Neuronal stem cell (in vitro differentiated cells): ENCODE measurements at regions not wholly inside any gene's neighbourhood (a gene's known extent, or its start where the extent isn't known, plus 50 kb on each side); places are given as distances from the start of the nearest gene placed in this dataset.

Experiments
- DNase-seq: peaks from one replicate; pipeline ENCODE4 v3.0.0-alpha.2; 2013; ENCODE audit warnings: low spot score
- H2AFZ ChIP-seq: one replicate; pipeline ENCODE4 v1.6.1; 2013; ENCODE audit warnings: mild to moderate bottlenecking, low read length, inconsistent platforms
- H2AK5ac ChIP-seq: 2 replicates; pipeline ENCODE4 v1.6.1; 2013; ENCODE audit warnings: low read depth, mild to moderate bottlenecking, inconsistent platforms, low read length, moderate library complexity, mixed read lengths
- H2BK120ac ChIP-seq: 2 replicates; pipeline ENCODE4 v1.6.1; 2013; ENCODE audit warnings: low read depth, mild to moderate bottlenecking, inconsistent platforms, low read length, moderate library complexity, mixed read lengths
- H2BK12ac ChIP-seq: one replicate; pipeline ENCODE4 v1.6.1; 2013; ENCODE audit warnings: low read length, inconsistent platforms
- H2BK15ac ChIP-seq: 2 replicates; pipeline ENCODE4 v1.6.1; 2013; ENCODE audit warnings: mild to moderate bottlenecking, low read length, inconsistent platforms, mixed read lengths
- H2BK5ac ChIP-seq: one replicate; pipeline ENCODE4 v1.6.1; 2013; ENCODE audit warnings: inconsistent platforms, mild to moderate bottlenecking, low read length, moderate library complexity
- H3K14ac ChIP-seq: one replicate; pipeline ENCODE4 v1.6.1; 2013; ENCODE audit warnings: low read length, inconsistent platforms
- H3K18ac ChIP-seq: 2 replicates; pipeline ENCODE4 v1.6.1; 2013; ENCODE audit warnings: low read length, inconsistent platforms
- H3K23ac ChIP-seq: 2 replicates; pipeline ENCODE4 v1.6.1; 2013; ENCODE audit warnings: low read depth, mild to moderate bottlenecking, mixed read lengths, low read length, inconsistent platforms; ENCODE audit not compliant: poor library complexity
- H3K27ac ChIP-seq: replicated peaks from 3 replicates; pipeline ENCODE4 v1.5.1; 2013; ENCODE audit warnings: low read length, inconsistent platforms
- H3K27me3 ChIP-seq, 3 experiments: 2 replicates each; pipeline ENCODE4 v1.6.1; 2013; ENCODE audit warnings: low read length in 3 of 3, mild to moderate bottlenecking in 2 of 3, inconsistent platforms in 1 of 3, low read depth in 1 of 3, mixed read lengths in 1 of 3, moderate library complexity in 1 of 3; ENCODE audit not compliant: control insufficient read depth in 3 of 3, insufficient read depth in 3 of 3
- H3K36me3 ChIP-seq, 2 donors: replicated peaks in 1 of 2; 2 replicates each; pipeline ENCODE4 v1.6.1; 2013; ENCODE audit warnings: low read length in 2 of 2; ENCODE audit not compliant: control insufficient read depth in 2 of 2, insufficient read depth in 2 of 2
- H3K4ac ChIP-seq: 2 replicates; pipeline ENCODE4 v1.6.1; 2013; ENCODE audit warnings: inconsistent platforms, mild to moderate bottlenecking, low read length, moderate library complexity
- H3K4me1 ChIP-seq, 2 donors: 1 replicate in 1 of 2; 2 replicates in 1 of 2; pipeline ENCODE4 v1.6.1; 2013; ENCODE audit warnings: low read length in 2 of 2, low read depth in 1 of 2; ENCODE audit not compliant: control insufficient read depth in 2 of 2, insufficient read depth in 1 of 2
- H3K4me2 ChIP-seq: one replicate; pipeline ENCODE4 v1.6.1; 2013; ENCODE audit warnings: mild to moderate bottlenecking, low read length, inconsistent platforms; ENCODE audit not compliant: insufficient read depth, poor library complexity, severe bottlenecking
- H3K4me3 ChIP-seq, 2 donors: 2 replicates each; pipeline ENCODE4 v1.5.1; 2013; ENCODE audit warnings: low read length in 2 of 2, mild to moderate bottlenecking in 2 of 2, inconsistent platforms in 1 of 2, moderate library complexity in 1 of 2
- H3K79me1 ChIP-seq: one replicate; pipeline ENCODE4 v1.6.1; 2013; ENCODE audit warnings: low read depth, mild to moderate bottlenecking, inconsistent platforms, low read length, moderate library complexity
- H3K9ac ChIP-seq: one replicate; pipeline ENCODE4 v1.6.1; 2013; ENCODE audit warnings: mild to moderate bottlenecking, low read depth, low read length, inconsistent platforms; ENCODE audit not compliant: poor library complexity
- H3K9me3 ChIP-seq, 2 donors: replicated peaks in 1 of 2; 2 replicates each; pipeline versions ENCODE3 to v1.6.1; 2013; ENCODE audit warnings: low read length in 2 of 2, mild to moderate bottlenecking in 2 of 2, inconsistent platforms in 1 of 2, low read depth in 1 of 2, mixed read lengths in 1 of 2, moderate library complexity in 1 of 2; ENCODE audit not compliant: control insufficient read depth in 2 of 2, insufficient read depth in 1 of 2
- H4K8ac ChIP-seq: one replicate; pipeline ENCODE4 v1.6.1; 2013; ENCODE audit warnings: low read depth, mild to moderate bottlenecking, inconsistent platforms, low read length, moderate library complexity
- H4K91ac ChIP-seq: one replicate; pipeline ENCODE4 v1.6.1; 2013; ENCODE audit warnings: low read length, low read depth, mild to moderate bottlenecking, inconsistent platforms; ENCODE audit not compliant: poor library complexity
- WGBS, 2 donors: extraction: QIAGEN DNeasy Blood & Tissue Kit; methylation state at CpG; one replicate each; pipeline ENCODE4 v1.1.7; 2013; ENCODE audit warnings: missing lambda C conversion rate in 2 of 2, mixed read lengths in 1 of 2; ENCODE audit not compliant: insufficient read length in 2 of 2, insufficient replicate concordance in 1 of 2; ENCODE audit errors: extremely low coverage in 2 of 2; 5-methylcytosine and 5-hydroxymethylcytosine counted together

DNA sequence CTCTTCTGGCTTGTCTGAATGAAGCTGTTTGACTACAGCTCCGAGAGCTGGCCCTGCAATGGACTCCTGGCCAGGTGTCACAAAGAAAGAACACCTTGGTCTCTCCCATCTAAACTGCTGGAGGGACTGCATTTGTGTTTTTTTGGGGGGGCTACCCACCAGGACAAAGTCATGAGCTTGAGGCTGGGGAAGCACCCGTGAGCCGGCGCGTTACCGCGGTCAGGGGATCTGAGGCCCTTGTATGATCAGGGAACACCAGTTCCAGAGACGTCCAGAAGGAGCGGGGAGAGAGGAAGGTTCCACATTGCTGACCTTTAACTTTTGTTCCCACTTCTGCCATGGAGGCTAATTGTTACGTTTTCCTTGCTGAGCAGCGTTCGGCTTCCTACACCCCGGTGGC is 84.5 kb upstream of the C1orf174 start:
- DNase-seq = no peak
- Histone ChIP-seq H3K4me2 (no peak overlapping the region), H3K9ac (no peak overlapping the region), H3K27ac (no peak overlapping the region), H2BK15ac (no peak overlapping the region), H3K79me1 (no peaks in the 10 kb centered on the region), H2BK120ac (no peak overlapping the region), H3K27me3 (peaks cover 0 to 6% (median 0%) of the 10 kb centered on the region in 3 experiments), H4K8ac (no peak overlapping the region), H3K36me3 (no peaks in the 10 kb centered on the region), H3K14ac (no peak overlapping the region), H3K4ac (no peak overlapping the region), H3K4me1 (peaks cover 4 to 13% of the 10 kb centered on the region in 2 donors), H3K4me3 (no peak overlapping the region), H2AK5ac (no peak overlapping the region), H3K18ac (no peak overlapping the region), H2AFZ (no peak overlapping the region), H3K9me3 (no peaks in the 10 kb centered on the region), H2BK5ac (no peak overlapping the region), H3K23ac (no peak overlapping the region), H4K91ac (no peak overlapping the region), H2BK12ac (no peak overlapping the region)
- no CpG with 5 or more reads among the region's 13 CpGs for whole genome bisulfite sequencing, 2 donors

- Histone ChIP-seq H3K4me1 (peaks cover 4 to 6% of the 10 kb centered on the region in 2 donors), H2BK15ac (no peak overlapping the region), H3K36me3 (no peaks in the 10 kb centered on the region), H3K9ac (no peak overlapping the region), H3K4ac (no peak overlapping the region), H2BK12ac (no peak overlapping the region), H3K4me2 (no peak overlapping the region), H3K79me1 (no peaks in the 10 kb centered on the region), H4K91ac (no peak overlapping the region), H2BK120ac (no peak overlapping the region), H3K27ac (no peak overlapping the region), H3K4me3 (no peak overlapping the region), H2BK5ac (no peak overlapping the region), H4K8ac (no peak overlapping the region), H3K23ac (no peak overlapping the region), H3K14ac (no peak overlapping the region), H2AK5ac (no peak overlapping the region), H3K27me3 (peaks cover 0 to 4% (median 0%) of the 10 kb centered on the region in 3 experiments), H2AFZ (no peak overlapping the region), H3K9me3 (no peaks in the 10 kb centered on the region), H3K18ac (peak overlapping the region; percentile 8)
- no peak for DNase-seq
- WGBS, 2 donors = no CpG with 5 or more reads among the region's 13 CpGs
Observed at GRCh38 chr1:3986686-3987218, 86.7 kb upstream of the C1orf174 start.

GRCh38 chr1:3987669-3988235 is 87.7 kb upstream of the C1orf174 start:
- H2BK120ac ChIP-seq = no peak overlapping the region
- no peak overlapping the region for H2BK15ac ChIP-seq
- no peak overlapping the region for H3K4me3 ChIP-seq
- WGBS, 2 donors = no CpG with 5 or more reads among the region's 2 CpGs
- H3K4me1 ChIP-seq = peaks cover 3 to 6% of the 10 kb centered on the region in 2 donors
- H3K36me3 ChIP-seq = no peaks in the 10 kb centered on the region
- no peaks in the 10 kb centered on the region for H3K79me1 ChIP-seq
- DNase-seq = no peak
- H3K27ac ChIP-seq = no peak overlapping the region
- no peak overlapping the region for H2AFZ ChIP-seq
- peaks cover 0 to 4% (median 0%) of the 10 kb centered on the region in 3 experiments for H3K27me3 ChIP-seq
- H3K4ac ChIP-seq = no peak overlapping the region
- H3K4me2 ChIP-seq = no peak overlapping the region
- no peak overlapping the region for H3K9ac ChIP-seq
- H2AK5ac ChIP-seq = no peak overlapping the region
- H3K18ac ChIP-seq = no peak overlapping the region
- H4K91ac ChIP-seq = peak overlapping the region; percentile 34
- no peak overlapping the region for H3K14ac ChIP-seq
- H4K8ac ChIP-seq = no peak overlapping the region
- H3K9me3 ChIP-seq = no peaks in the 10 kb centered on the region
- no peak overlapping the region for H2BK5ac ChIP-seq
- no peak overlapping the region for H3K23ac ChIP-seq
- H2BK12ac ChIP-seq = peak overlapping the region; percentile 35

DNA sequence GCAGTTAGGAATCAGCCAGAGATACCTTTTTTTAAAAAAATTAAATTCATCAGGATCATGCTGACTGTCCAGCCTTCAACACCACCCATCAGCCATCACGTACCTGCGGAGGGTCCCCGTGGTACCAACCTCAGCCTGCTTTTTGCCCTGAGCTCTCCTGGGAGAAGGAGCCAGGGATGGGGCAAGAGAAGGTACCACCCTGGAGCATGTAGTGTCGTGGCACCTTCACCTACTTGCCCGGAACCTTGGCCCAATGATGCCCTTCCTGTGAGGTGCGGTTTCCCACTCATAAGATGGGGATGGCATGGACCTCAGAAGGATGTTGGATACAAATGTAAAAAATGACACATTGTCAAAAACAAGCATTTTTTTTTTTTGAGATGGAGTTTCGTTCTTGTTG is 88.4 kb upstream of the C1orf174 start:
- Histone ChIP-seq H3K27me3 (peaks cover 0 to 4% (median 0%) of the 10 kb centered on the region in 3 experiments), H3K4me2 (no peak overlapping the region), H3K27ac (no peak overlapping the region), H3K9ac (no peak overlapping the region), H3K14ac (no peak overlapping the region), H3K9me3 (no peaks in the 10 kb centered on the region), H2BK12ac (no peak overlapping the region), H3K4me3 (no peak overlapping the region), H2AFZ (no peak overlapping the region), H3K18ac (no peak overlapping the region), H3K36me3 (no peaks in the 10 kb centered on the region), H2BK120ac (no peak overlapping the region), H3K4me1 (no peaks in the 10 kb centered on the region), H3K79me1 (no peaks in the 10 kb centered on the region), H4K8ac (no peak overlapping the region), H4K91ac (no peak overlapping the region), H3K23ac (no peak overlapping the region), H2AK5ac (no peak overlapping the region), H3K4ac (no peak overlapping the region), H2BK5ac (no peak overlapping the region), H2BK15ac (no peak overlapping the region)
- DNase-seq = no peak
- WGBS, 2 donors = no CpG with 5 or more reads among the region's 7 CpGs
